D341Med (cell line): ENCODE measurements at regions not wholly inside any gene's neighbourhood (a gene's known extent, or its start where the extent isn't known, plus 50 kb on each side); places are given as distances from the start of the nearest gene placed in this dataset.
"Not testable (repeated sequence)": the region's sequence is repeated elsewhere in the genome, so short reads cannot be mapped to it uniquely, and the experiment has no call there.

Experiments
- DNase-seq: peaks from one replicate; pipeline ENCODE4 v3.0.0; 2012; ENCODE audit warnings: low spot score

DNA sequence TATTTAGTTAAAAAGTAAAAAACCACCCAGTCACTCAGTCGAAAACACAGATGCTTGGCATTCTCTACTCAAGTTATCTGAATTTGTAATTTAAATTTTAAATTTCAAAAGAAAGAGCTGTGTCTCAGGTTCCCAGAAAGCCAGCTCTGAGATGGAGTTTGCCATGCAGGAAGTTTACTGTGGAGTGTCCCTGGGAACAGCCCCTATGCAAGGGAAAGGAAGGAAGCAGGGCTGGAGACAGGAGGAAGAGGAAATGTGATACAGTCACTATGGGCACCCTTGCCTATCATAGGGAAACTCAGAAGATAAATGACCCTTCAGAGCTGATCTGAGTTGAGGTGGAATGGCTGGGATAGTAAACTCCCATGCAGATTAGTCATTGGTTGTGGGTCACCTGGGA is 408.8 kb upstream of the ACTBL2 start:
- no peak for DNase-seq

DNA sequence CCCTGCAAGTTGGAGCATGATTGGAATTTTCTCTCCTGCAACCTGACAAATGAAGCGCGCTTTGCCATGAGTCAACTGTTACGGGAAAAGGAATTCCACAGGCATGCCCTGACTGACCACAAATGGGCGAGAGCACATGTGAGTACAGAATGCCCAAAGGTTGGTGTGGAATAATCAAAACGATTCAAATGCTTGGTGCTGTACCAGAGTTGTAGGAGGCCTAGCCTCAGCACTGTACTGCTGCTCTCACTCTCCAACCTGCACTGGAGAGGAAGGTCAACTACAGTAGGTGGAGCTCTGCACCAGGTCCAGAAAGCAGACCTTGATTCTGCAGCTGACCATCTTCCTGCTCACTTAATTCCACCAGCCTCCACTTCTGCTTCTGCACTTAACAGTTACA is 406.9 kb upstream of the ACTBL2 start:
- no peak for DNase-seq

DNA sequence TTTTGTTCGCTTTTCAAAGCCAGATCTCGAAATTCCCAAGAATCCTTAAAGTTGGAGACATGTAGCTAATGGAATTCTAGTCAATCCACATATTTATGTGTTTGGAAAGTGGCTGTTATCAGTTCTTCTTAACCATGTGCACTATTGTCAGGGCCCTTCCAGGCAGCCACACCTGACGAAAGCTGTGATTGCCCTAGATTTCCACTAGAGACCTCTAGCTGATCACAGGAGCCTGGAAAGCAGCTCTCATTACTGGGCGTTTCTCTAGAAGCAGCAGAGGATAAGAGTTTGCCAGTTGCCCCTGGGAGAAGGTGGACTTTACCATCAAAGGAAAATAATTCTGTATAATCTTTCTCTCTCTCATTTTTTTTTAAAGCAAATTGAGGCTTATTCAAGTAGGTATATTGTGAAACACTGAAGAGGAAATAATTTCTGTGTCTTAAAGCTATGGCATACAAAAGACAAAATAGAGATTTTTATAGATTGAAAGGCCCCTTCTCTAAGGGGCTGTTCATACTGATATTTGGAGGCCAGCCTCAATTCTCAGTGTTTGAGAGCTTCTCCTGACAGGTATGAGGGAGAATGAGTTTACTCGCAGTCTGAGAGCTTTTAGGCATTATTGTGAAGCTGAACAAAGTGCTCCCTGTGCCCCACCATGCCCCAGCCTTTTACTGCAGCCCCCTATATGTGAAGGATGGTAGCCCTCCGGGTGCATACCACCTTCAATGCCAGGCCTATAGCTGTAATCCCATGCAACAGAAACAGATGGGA is 405.4 kb upstream of the ACTBL2 start:
- peak; percentile 62 for DNase-seq

DNA sequence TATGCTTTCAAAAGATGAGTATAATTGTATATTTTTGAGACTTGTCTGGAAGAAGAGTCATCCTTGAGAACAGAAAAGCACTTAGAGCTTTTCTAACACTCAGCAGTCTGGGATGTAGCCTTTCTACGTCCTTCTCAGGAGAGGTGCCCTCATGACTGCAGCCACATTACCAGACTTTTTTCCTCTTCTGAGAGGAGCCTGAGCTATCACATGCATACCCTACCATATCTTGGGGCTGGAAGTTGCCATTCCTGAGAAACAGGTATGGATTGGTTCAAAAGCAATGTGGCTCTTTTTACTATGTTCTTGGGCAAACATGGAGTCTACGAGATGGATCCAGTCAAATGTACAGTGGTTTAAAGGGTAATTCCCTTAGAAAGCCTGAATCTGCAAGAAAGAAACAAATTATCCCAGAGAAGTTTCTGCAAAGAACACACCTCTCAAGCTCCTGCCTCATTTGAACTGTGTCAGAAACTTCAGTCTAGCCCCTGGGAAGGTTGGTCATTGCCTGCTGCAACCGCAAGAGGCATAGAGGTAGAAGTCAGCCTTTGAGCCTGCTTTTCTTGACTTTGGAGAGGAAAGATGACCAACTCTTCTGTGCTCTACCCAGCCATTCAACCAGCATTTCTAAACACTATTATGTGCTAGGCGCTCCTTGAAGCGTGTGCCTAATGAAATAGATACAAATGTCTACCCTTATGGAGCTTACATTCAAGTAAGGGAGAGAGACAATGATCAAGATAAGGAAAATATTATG is 401.9 kb upstream of the ACTBL2 start:
- no peak for DNase-seq

DNA sequence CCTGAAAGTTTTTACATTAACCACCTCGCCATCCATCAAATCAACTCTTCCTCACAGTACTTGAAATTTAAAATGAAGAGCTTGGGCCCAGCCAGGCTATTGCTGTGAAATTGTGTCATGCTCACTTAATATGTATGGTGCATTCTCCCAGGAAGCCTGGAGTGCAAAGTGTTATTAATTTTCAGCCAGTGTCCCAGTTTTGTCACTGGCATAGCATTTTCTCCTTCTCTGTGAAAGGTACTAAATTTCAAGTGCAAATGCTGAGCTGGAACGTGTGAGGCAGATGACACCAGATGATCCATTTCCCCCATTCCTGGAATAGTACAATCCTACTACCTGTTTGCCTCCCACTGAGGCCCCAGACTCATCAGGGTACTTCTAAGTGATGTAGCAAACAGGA is 397.6 kb upstream of the ACTBL2 start:
- no peak for DNase-seq

DNA sequence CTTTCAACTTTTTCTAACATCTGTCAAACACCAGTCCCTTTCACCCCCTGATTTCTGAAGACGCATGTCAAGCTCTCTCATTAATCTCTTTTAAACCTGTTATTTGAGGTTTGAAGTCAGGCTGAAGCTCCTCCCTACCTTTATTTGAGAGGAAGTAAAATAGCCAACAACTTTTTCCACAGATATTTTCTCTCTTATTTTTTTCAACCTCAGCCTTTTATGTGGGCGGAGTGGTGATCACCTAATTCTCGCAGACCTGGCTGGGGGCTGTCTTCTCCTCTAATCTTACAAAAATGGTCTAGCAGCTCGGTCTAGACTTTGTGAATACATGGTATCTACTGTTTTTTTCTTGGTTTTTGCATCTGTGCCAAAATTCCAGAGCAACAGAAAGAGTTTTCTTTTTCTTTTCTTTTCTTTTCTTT is 395.7 kb upstream of the ACTBL2 start:
- DNase-seq: no peak

DNA sequence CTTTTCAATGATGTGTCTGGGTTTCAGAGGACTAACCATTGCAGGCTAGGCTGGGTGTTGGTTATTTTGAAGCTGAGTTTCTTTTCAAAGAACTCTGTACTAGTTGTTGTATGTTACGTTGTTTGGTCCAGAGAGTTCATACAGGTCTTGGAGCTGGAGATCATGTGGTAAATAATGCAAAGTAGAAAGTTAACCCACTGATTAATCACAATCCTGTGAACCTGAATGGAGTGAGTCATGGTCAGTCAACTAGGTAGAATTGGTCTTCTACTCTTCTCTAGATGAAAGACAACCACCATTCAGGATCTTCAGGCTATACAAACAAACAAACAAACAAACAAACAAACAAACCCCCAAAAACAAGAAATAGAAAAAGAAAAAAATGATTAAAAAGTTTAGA is 388.9 kb upstream of the ACTBL2 start:
- no peak for DNase-seq

DNA sequence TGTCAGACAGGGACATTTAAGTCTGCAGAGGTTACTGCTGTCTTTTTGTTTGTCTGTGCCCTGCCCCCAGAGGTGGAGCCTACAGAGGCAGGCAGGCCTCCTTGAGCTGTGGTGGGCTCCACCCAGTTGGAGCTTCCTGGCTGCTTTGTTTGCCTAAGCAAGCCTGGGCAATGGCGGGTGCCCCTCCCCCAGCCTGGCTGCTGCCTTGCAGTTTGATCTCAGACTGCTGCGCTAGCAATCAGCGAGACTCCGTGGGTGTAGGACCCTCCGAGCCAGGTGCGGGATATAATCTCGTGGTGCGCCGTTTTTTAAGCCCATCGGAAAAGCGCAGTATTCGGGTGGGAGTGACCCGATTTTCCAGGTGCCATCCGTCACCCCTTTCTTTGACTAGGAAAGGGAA is 387.7 kb upstream of the ACTBL2 start:
- not testable (repeated sequence) for DNase-seq

DNA sequence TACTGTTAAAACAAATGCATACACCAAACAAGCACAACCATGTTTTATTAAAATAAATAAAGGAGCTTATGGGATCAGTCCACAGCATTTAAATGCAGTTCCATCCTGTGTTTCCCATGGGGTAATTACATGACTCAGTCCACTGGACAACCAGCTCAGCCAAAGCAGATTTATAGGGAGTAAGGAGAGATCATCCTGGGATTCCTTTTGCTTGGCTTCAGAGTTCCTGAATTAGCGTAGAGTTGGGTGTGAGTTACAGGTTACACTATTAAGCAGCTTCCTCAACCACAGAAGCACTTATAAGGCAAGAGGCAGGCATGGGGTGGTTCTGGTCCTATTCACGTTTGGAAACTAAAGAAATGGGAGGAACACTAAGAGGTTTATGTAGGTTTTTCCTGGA is 381.1 kb upstream of the ACTBL2 start:
- DNase-seq: no peak

DNA sequence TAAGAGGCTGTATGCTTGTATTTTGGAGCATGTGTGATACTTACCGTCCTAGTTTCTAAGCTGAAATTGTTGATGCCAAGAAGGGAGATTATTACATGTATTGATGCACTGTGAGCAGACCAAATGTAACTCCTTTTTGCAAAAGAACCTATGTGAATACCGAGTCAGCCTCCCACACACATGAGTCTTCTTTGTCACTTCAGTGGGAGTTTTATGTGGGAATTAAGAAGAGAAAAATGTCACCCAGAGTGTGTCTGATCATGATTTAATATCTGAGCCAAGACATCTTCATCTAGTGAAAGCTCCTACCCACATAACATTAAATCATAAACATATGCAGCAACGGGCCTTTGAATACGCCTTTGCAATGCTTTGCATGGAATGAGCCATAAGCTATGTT is 380.3 kb upstream of the ACTBL2 start:
- no peak for DNase-seq

DNA sequence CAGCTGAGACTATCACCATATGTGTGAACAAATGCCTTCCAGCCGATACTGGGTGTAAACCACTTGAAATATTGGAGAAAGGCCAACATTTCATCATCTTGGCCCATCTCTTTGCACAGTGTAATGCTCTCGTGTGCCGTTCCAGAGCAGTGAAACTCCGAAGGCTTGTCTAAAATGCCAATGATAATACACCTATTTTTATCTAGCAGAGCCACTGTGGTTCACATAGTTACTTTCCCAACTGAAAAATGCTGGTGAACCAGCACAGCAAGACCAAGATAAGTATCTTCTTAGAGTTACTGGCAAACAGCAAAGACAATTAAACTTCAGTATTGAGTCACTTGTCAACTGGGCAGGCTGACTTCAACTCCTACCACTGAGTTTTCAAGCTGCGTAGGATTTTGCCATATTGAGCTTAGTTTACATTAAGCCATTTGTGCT is 379.9 kb upstream of the ACTBL2 start:
- DNase-seq: no peak

DNA sequence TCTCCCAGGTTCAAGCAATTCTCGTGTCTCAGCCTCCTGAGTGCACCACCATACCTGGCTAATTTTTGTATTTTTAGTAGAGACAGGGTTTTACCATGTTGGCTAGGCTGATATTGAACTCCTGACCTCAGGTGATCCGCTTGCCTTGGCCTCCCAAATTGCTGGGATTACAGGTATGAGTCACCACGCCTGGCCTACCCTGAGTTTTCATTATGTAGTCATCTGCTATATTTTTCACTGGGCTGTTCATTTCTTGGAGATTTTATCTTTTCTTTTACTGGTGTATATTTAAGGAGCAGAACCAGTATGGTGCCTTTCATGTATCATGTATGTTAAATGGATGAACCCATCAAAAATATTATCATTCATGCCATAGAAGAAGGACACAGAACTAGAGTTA is 377.0 kb upstream of the ACTBL2 start:
- DNase-seq: no peak

DNA sequence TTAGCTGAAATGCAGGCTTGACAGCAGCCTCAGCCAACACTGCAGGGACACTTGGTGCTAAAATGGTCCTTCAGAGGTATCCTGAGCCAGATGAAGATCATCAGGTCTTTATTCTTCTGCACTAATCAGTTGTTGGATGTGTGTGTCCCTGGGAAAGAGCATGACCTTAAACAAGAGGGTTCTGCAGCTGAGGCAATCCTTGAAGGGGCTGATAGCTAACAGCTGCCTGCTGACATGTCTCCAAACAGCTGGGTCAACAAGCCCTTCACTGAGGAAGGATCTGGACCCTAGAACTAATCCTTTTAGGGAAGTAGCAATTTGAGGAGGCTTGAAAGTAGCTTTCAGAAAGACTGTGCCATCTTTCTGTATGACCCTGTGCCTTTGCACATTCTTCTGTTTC is 376.3 kb upstream of the ACTBL2 start:
- no peak for DNase-seq

DNA sequence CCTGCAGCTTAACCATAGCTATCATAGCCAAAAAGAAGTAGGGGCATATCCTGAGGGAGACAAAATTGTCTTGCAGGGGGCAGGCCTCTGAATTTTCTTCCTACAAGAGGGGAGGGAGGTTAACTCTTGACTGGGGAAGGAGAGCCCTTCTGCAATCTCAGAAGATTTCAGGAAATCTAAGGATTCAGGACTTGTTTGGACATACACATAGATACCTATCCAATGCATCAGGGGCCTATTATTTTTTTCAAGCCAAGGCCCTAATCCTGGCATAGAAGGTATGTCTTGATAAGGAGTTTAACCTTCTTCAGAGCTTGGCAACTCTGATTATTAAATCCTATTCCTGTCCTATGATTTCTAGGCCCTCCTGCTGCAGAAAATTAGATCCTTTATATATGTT is 375.1 kb upstream of the ACTBL2 start:
- no peak for DNase-seq

DNA sequence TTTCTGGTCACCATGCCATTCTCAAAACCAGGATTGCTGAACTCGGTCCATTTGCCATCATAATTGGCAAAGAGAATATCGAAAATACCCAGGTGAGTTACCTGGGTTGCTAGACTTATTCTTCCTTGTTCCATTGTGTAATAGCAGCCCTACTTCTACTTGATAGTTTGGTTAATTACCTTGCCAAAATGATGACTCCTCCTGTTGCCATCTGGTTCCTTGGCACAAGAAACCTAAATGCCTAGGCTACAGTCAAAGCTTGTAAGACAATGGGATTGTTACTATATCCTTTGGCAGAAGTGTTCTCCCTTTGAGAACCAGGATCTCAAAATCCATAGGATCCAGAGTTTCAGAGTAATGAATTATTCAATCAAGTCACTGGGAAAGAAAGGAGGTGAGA is 373.2 kb upstream of the ACTBL2 start:
- no peak for DNase-seq

DNA sequence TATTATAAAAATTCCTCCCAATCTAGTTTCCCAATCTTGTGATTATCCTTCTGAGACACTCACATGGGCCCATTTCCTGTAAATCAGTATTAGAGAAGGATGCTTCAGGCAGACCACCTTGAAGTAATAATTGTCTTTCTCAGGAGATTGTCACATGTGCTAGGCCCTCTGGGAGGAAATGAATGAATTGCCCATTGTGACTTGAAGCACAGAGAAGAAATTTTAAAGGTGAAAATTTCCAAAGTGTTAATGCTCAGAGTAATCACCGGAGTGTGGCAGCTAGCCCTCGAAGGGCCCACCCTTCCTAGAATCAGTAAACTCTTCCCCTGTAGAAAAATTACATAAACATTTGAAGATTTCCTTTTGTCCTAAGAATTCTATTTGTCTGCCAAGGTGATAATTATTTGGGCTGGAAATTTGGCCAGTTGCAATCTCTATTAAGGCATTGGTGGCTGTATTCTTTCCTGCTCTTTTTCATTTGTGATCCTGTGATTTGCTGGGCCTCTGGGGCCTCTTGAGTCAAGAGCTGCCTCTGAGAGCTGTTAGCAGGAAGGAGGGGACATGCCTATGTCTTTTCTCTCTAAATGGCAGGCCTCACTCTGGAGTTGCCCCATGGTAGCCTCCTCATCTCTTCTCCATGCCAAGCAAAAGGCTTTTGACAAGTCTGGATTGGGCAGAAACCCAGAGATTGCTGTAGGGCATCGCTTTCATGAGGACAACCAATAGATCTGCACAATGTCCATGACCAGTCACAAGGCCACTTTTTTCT is 371.5 kb upstream of the ACTBL2 start:
- DNase-seq: no peak

DNA sequence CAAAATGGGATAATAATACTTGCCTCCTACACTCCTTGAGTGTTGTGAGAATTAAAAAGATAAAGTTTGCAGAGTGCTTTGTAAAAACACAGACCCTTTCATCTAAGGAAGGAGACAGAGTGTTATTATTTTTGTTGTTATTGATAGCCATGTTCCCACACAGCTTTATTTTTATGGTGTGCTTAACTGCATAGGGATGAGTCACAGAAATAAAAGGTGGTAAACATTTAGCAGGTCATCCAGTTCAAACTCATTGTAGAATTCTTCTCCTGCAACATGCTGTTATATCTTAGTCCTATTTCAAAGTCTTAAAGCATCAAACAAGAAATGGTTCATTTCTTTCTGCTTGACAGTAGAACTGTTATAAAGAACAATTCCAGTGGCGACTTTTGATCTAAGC is 367.5 kb upstream of the ACTBL2 start:
- no peak for DNase-seq

DNA sequence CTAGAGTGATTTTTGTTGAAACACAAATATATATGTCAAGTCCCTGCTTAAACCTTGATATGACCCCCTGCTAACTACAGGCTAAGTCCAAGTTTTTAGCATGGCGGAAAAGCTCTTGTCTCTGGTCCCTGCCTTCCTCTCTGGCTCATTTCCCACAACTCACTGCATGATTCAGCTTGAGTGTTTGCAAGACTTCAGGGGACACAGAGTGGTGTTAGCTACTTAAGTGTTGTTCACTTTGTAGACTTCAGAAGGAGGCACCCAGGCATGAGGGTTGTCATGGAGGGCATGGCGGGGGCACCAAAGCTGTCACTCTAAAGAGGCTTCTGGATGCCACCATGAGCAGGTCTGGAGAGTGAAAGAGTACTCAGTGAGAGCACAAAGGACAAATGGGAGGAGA is 362.4 kb upstream of the ACTBL2 start:
- DNase-seq: no peak

DNA sequence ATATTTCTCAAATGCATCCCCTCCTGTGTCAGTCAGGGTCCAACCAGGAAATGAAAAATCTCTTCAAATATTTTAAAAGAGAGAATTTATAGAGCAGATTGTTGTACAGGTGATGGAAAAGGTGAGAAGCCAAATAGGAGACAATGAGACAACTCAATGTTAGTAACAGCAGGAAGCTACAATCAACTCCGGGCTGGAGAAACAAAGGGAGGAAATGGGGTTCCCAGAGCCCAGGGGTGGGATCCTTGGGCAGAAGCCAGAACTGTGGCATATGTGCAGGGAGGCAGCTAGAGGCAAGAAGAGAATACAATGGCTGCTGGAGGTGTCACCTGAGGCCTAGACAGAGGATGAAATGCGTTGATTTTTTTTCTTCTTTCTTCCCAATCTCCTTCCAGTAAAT is 361.8 kb upstream of the ACTBL2 start:
- DNase-seq: no peak

DNA sequence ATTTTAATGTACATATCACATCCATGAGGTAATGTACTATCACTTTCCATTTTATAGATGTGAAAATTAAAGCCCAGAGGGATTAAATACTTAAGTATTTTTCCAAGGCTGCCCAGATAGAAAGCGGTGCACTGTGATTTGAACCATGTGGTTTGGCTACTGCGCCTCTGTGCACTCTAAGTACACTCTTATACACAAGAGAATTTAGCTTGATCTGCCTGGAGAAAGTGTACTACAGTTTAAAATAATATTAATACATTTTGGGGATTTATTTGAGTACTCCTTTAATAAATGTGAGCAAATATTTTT is 360.4 kb upstream of the ACTBL2 start:
- no peak for DNase-seq

DNA sequence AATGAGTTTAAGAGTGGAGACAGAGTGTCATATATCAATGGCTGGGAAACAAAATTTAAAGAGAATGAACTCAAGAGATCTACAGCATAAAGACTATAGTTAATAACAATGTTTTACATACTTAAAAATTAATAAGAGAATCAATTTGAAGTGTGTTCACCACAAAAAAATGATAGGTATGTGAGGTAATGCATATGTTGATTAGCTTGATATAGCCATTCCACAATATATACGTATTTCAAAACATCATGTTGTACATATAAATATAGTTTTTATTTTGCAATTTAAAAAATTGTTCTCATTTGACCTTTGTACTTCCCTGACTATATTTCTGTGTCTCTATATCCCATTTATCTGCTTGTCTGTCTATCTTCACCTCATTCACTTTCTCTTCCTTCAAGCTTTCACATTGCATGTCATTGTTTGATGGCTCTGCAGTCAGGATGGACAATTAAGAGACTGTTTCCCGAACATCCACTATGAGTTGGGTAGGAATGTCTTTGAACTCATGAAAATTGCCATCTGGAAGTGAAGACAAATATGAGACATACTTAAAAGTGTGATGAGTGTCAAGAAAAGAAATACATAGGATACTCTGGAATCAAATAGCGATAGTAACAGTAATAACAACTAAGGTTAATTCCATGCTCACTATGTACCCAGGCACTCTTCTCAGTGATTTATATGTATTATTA is 359.9 kb upstream of the ACTBL2 start:
- no peak for DNase-seq

DNA sequence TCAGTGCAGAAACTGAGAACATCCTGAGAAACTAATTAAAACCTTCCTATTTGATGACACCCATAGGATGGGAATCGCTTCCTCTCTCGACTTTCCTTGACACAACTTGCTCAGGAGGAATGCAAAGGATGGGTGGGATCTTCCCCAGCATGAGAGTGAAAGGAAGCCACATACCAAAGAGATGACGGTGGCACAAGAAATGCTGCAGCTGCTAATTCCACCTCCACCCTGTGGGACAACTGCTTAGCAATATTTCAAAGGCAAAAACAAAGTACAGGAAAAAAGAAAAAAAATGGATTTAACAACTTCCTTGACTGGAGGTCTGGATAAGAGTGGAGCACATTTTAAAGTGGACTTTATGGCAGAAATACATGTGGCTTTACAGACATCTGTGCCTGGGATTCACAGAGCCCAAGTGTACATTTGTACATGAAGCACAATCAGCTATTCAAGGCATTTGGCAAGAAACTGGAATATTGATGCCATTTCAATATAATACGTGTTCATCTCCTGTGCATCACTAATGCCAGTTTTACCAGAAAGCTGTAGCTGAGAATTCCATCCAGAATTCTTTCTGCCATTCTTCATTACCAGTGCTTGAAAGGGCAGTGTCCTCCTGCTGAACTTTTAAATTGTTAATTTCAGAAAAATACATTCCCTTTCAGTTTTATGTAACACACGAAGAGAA is 359.2 kb upstream of the ACTBL2 start:
- no peak for DNase-seq
